HG03439 (cell line): ENCODE measurements at regions not wholly inside any gene's neighbourhood (a gene's known extent, or its start where the extent isn't known, plus 50 kb on each side); places are given as distances from the start of the nearest gene placed in this dataset.
"Not testable (repeated sequence)": the region's sequence is repeated elsewhere in the genome, so short reads cannot be mapped to it uniquely, and the experiment has no call there.

Experiments used
- ATAC-seq: cut with Tn5 transposase; IDR thresholded peaks from one replicate; pipeline ENCODE4 v1.9.1; 2021; ENCODE audit warnings: mild to moderate bottlenecking, moderate library complexity; ENCODE audit not compliant: unreplicated experiment

DNA sequence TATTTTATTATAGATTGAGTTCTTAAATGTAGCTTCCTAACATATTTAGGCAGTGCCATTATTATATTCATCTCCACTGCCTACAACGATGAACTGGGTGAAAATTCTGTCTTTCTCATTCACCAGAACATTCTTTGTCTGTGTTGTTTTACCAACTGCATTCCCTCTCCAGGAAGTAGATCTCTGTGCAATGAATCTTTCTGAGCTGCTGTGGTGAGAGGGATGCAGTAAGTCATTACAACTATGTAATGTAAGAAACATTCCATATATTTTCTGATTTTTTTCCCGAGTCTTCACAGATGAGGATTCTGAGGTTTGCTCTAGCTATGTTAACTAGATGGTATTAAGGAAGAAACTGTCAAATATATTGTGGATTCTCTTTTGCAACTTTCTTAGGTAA lies 811.9 kb upstream of the PCDH7 start:
- ATAC-seq = no peak

DNA sequence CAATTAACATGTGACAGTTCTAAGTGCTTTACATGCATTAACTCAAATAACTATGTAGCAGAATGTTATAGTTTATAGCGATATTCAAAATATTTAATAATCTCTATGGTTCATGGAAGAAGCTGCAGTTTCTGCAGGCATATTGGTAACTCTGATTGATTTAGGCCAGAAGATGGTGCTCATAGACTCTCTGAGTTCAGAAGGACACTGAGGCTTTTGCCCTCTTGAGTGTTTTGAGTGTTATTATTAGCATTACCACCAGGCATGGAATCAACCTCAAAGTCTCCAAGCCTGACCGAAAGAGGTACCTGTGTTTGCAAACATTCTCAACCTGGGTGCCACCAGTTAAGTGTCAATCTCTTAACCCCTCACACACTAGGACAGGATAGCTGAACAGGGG lies 792.3 kb upstream of the PCDH7 start:
- no peak for ATAC-seq

DNA sequence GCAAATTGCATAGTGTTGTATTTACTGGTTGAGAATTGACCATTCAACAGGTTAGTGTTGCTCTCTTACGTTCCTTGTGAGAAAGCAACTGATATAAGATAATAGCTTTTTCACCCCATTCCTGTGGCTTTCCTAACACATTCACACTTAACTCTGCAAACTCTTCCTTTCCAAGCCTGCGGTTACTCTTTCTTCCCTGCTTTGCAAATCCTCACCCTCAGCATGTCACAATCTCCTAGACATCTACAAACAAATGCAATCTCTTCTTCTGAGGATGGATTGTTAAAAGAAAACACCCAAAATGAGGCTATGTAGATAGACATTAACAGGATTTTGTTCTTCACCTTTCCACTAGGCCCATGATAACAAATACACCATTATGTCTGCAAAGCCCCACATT lies 771.7 kb upstream of the PCDH7 start:
- ATAC-seq = no peak

DNA sequence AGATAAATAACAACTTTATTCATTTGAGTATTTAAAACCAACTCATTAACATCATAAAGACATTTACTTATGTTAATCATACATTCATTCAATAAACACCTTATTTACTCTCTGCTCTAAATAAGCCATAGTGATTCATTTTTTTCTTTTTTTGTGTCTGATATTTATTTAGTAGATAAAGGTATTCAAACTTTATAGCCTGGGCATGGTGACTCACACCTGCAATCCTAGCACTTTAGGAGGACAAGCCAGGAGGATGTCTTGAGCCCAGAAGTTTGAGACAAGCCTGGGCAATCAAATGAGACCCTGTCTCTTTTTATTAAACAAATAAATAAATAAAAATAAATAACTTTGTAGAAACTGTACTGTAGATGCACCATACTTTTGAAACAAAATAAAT lies 771.3 kb upstream of the PCDH7 start:
- ATAC-seq = no peak

DNA sequence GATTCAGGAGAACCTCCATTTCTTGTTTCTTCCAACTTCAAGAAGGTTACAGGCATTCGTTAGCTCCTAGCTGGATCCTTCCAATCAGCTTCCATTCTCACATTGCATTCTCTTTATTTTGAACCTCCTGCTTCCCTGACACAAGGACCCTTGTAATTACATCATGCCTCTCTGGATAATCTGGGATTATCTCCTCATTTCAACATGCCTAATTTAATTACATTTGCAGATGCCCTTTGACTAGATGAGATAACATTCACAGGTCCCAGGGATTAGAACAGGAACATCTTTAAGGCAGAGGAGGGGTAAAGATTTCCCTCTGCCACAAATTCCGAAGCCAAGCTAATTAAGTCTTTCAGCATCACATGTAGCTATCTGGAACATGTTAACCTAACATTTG lies 753.8 kb upstream of the PCDH7 start:
- no peak for ATAC-seq

- ATAC-seq = no peak
These were observed 749.5 kb upstream of the PCDH7 start for GRCh38 chr4:29970626-29971025.

- no peak for ATAC-seq
These were observed 748.0 kb upstream of the PCDH7 start for GRCh38 chr4:29972121-29972520.

DNA sequence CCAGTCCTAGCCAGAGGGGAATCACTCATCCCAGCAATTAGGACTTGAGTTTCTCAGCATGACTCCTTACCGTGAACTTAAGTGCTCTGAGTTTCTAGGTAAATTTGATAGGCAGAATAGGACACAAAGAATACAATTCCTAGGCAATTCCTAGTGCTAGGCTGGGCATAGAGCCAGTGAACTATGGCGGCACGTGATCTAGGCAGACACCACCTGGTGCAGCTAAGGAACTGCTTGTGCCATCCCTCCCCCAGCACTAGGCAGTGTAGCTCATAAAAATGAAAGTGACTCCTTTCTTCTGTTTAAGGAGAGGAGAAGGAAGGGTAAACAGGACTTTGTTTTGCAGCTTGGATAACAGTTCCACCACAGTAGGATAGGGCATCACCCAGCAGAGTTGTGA lies 736.3 kb upstream of the PCDH7 start:
- no peak for ATAC-seq

DNA sequence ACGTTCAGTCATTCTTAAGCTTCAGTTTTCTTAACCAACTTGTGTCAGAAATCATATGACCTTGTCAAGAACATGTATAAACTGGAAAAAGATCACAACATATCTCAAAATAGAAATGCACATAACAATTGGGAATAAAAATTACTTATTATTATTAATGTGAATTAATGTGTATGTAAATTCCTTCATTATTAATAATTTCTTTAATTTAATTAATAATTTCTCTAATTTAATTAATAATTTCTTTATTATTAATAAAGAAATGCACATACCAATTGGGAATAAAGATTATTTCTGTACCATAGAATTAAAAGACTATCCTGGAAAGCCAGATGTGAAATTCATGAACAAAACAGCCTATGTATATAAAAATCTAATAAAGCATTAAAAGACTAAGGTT lies 718.5 kb upstream of the PCDH7 start:
- no peak for ATAC-seq

DNA sequence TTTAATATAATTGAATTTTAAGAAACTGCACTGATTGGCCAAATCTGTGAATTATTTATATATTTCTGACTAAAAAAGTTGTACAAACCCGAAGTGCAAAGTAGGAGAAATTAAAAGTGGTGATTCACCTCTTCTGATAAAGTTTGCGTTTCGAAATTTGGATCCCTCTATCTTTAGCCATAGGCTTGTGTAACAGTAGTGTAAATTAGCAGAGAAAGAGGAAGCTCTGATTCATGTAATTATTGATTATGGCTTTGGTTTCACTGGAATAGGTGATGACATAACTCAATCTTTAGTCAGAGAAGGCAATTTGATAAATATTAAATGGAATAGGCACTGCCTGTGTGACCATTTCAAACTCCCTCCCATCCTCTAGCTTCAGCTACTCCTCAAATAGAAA lies 717.8 kb upstream of the PCDH7 start:
- no peak for ATAC-seq

GRCh38 chr4:30005995-30006394 lies 714.2 kb upstream of the PCDH7 start:
- no peak for ATAC-seq

GRCh38 chr4:30024526-30024925 lies 695.6 kb upstream of the PCDH7 start:
- no peak for ATAC-seq

DNA sequence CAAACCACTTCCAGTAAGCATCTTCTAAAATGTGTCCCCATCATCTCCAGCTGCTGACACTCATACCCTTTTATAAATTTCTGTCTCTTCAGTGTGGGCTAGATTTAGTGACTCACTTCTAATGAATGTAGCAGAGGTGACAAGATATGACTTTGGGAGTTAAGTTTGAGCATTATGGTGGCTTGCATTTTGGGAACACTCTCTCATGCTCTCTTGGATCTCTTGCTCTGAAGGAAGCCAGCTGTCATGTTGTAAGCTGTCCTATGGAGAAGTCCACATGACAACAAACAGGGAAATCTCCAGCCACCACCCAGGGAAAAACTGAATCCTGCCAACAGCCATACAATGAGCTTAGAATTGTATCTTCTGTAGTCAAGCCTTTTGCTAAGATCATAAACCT lies 691.3 kb upstream of the PCDH7 start:
- ATAC-seq = no peak

DNA sequence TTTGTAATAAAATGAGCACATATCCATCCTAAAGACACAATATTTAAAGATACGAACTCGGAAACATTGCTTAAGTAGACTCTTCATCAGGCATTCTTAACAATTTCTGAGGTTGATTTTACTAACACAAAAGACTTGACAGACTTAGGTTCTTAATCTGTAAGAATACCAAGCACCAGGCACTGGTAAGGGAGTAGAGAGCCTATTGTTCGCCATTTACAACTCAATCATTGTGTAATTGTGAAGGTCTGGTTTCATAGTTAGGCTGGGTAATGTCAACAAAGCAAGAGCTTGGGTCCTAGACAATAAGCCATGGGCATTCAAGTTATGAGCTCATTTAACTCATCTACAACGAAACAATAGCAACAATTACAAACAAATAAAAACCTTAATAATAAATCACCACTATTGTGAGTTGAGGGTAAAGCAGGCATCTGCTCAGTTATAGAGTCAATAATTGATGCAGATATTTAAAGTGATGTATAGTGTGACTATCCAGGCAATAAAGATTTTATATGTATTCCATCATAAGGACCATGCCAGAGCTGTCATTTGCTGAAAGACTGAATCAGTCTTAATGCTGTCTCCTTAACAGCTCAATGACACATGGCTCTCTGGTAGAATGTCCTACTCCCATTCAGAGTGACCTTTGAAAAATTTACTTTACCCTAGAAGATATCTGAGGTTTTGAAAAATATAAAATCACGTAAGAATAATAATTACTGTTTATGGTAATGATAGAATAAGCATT lies 664.0 kb upstream of the PCDH7 start:
- no peak for ATAC-seq

DNA sequence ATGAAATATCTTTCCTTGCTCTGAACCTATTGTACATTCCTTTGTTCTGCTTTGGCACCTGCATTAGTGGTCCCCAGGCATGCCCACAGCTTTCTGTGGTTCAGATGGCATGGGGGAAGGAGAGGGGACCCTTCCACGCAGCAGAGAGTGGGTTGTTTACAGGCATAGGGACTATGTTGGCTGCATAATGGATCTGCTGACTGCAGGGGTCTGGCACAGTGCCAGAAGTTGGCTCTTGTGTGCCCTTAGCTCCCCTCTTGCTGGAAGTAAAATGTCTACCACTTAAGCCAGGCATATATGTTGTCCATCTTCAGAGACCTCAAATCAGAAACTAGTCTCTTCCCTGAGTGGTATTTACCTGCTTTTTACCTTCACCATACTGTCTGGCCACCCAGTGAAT lies 651.9 kb upstream of the PCDH7 start:
- ATAC-seq = no peak

- ATAC-seq = no peak
These were observed 647.0 kb upstream of the PCDH7 start for GRCh38 chr4:30073011-30073710.

DNA sequence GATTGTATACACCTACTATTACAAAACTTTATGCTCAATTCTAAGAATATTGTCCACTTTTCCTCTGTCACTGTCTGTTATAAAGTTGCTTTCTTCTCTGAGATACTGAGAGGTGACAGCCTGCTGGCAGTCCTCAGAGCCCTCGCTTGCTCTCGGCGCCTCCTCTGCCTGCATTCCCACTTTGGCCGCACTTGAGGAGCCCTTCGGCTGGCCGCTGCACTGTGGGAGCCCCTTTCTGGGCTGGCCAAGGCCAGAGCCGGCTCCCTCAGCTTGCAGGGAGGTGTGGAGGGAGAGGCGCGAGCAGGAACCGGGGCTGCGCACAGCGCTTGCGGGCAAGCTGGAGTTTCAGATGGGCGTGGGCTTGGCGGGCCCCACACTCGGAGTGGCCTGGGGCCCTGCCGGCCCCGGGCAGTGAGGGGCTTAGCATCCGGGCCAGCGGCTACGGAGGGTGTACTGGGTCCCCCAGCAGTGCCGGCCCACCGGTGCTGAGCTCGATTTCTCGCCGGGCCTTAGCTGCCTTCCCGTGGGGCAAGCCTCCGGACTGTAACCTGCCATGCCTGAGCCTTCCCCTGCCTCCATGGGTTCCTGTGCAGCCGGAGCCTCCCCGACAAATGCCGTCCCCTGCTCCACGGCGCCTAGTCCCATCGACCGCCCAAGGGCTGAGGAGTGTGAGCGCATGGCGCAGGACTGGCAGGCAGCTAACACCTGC lies 627.6 kb upstream of the PCDH7 start:
- not testable (repeated sequence) for ATAC-seq

- no peak for ATAC-seq
These were observed 625.3 kb upstream of the PCDH7 start for GRCh38 chr4:30094887-30095286.

DNA sequence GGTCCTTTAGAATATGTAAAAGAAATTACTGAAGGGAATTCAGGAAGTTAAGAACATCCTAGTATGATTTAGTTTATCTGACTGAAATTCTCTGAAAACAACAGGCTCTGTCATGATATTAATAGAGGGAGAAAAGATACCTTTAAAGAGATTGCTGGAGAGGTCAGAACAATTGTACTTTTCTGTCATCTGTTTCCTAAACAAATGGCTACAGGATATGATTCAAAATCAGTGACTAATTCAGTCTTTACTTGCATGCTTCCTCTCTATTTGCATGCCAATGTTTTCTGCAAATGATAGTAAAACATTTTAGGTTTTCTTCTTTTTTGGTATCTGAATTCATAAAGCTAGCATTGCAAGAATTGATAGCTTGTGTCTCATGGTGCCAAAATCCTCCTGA lies 616.7 kb upstream of the PCDH7 start:
- no peak for ATAC-seq

- ATAC-seq = no peak
These were observed 603.8 kb upstream of the PCDH7 start for GRCh38 chr4:30116401-30116800.

DNA sequence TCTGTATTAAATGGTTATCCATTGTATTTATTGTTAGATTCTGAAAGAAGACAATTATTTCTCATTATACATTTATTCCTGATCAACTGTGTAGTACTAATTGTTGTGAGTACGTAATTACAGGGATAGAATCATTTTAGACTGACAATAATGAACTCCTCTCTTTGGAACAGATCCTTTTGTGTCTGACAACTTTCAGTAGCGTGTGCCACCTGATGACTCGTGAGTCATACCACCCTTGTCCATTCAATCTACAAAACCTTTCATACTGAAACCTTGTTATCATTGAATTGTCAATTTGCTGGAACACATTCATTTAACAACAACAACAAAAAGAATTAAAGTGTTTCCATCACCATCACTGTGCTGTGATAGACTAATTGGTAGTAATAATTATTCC lies 602.7 kb upstream of the PCDH7 start:
- ATAC-seq = no peak

GRCh38 chr4:30122711-30123110 lies 597.5 kb upstream of the PCDH7 start:
- ATAC-seq = no peak
